CD4-positive, alpha-beta T cell treated with Interleukin-12 subunit alpha and Interleukin-12 subunit beta, for 1 hour (primary cell): ENCODE measurements at regions not wholly inside any gene's neighbourhood (a gene's known extent, or its start where the extent isn't known, plus 50 kb on each side); places are given as distances from the start of the nearest gene placed in this dataset.

Experiments used
- DNase-seq: peaks from one replicate; pipeline ENCODE4 v3.0.0-alpha.2; 2020

GRCh38 chr2:120520929-120521912 lies 175.3 kb downstream of the INHBB start:
- no peak for DNase-seq

- no peak for DNase-seq
Observed at GRCh38 chr2:120522151-120522751, 176.3 kb downstream of the INHBB start.

GRCh38 chr2:120523766-120524165 lies 177.8 kb downstream of the INHBB start:
- DNase-seq: no peak

- DNase-seq: no peak
Observed at GRCh38 chr2:120524174-120524573, 178.2 kb downstream of the INHBB start.

GRCh38 chr2:120525056-120526046 lies 179.4 kb downstream of the INHBB start:
- no peak for DNase-seq

- DNase-seq: no peak
Observed at GRCh38 chr2:120526047-120526562, 180.2 kb downstream of the INHBB start.

GRCh38 chr2:120526997-120527945 lies 181.3 kb downstream of the INHBB start:
- no peak for DNase-seq

GRCh38 chr2:120528051-120528692 lies 182.2 kb downstream of the INHBB start:
- no peak for DNase-seq

GRCh38 chr2:120528693-120529076 lies 182.7 kb downstream of the INHBB start:
- no peak for DNase-seq

- DNase-seq: no peak
Observed at GRCh38 chr2:120530781-120531180, 184.8 kb downstream of the INHBB start.

GRCh38 chr2:120531365-120531764 lies 185.4 kb downstream of the INHBB start:
- DNase-seq: no peak

- DNase-seq: no peak
Observed at GRCh38 chr2:120531863-120532600, 186.1 kb downstream of the INHBB start.

- DNase-seq: no peak
Observed at GRCh38 chr2:120533625-120534024, 187.7 kb downstream of the INHBB start.

- no peak for DNase-seq
Observed at GRCh38 chr2:120534457-120534856, 188.5 kb downstream of the INHBB start.

GRCh38 chr2:120535081-120535480 lies 189.1 kb downstream of the INHBB start:
- no peak for DNase-seq

GRCh38 chr2:120536141-120536540 lies 190.2 kb downstream of the INHBB start:
- DNase-seq: no peak

- no peak for DNase-seq
Observed at GRCh38 chr2:120538691-120539423, 192.9 kb downstream of the INHBB start.

GRCh38 chr2:120539424-120539936 lies 193.5 kb downstream of the INHBB start:
- no peak for DNase-seq
